Lung (tissue), 11 donors: ENCODE measurements at regions not wholly inside any gene's neighbourhood (a gene's known extent, or its start where the extent isn't known, plus 50 kb on each side); places are given as distances from the start of the nearest gene placed in this dataset.

Experiments
- ATAC-seq: fragments of 200-7000 bp; cut with Tn5 transposase; one replicate; pipeline ENCODE4 v1.9.1; 2020; ENCODE audit warnings: moderate number of reproducible peaks; ENCODE audit not compliant: insufficient read depth, low FRiP score
- DNase-seq, 3 donors: peaks; one replicate each; pipeline ENCODE4 v3.0.0-alpha.2; 2013 to 2017
- H3K27ac ChIP-seq, 2 donors: one replicate each; pipeline ENCODE4 v1.5.1; 2013; ENCODE audit warnings: mild to moderate bottlenecking in 2 of 2, moderate library complexity in 2 of 2, control low read depth in 1 of 2, inconsistent platforms in 1 of 2, low read depth in 1 of 2, low read length in 1 of 2
- H3K27me3 ChIP-seq, 3 donors: one replicate each; pipeline ENCODE4 v1.5.1; 2013; ENCODE audit warnings: low read length in 2 of 3; ENCODE audit not compliant: control insufficient read depth in 3 of 3, insufficient read depth in 3 of 3
- H3K36me3 ChIP-seq, 4 donors: one replicate each; pipeline ENCODE4 v1.5.1; 2013; ENCODE audit warnings: low read length in 4 of 4, mild to moderate bottlenecking in 1 of 4, moderate library complexity in 1 of 4; ENCODE audit not compliant: control insufficient read depth in 4 of 4, insufficient read depth in 4 of 4
- H3K4me1 ChIP-seq, 5 donors: one replicate each; pipeline ENCODE4 v1.5.1; 2013; ENCODE audit warnings: low read length in 5 of 5, mild to moderate bottlenecking in 2 of 5, moderate library complexity in 1 of 5; ENCODE audit not compliant: control insufficient read depth in 5 of 5, insufficient read depth in 5 of 5
- H3K4me3 ChIP-seq: one replicate; pipeline ENCODE4 v1.5.1; 2013; ENCODE audit warnings: mild to moderate bottlenecking, control low read depth, moderate library complexity
- H3K9ac ChIP-seq, 2 donors: one replicate each; pipeline ENCODE4 v1.5.1; 2013; ENCODE audit warnings: low read length in 2 of 2, control low read depth in 1 of 2; ENCODE audit not compliant: insufficient read depth in 1 of 2
- H3K9me3 ChIP-seq, 4 donors: one replicate each; pipeline ENCODE4 v1.5.1; 2013; ENCODE audit warnings: low read length in 3 of 4, mild to moderate bottlenecking in 1 of 4, moderate library complexity in 1 of 4; ENCODE audit not compliant: control insufficient read depth in 4 of 4, insufficient read depth in 3 of 4
- WGBS, 2 donors: extraction: QIAGEN DNeasy Blood & Tissue Kit; methylation state at CpG; one replicate each; pipeline ENCODE4 v1.1.7; 2013; 5-methylcytosine and 5-hydroxymethylcytosine counted together
- TF ChIP-seq, protein P1 (sequence below): IDR thresholded peaks from 2 replicates; pipeline ENCODE4 v1.5.1; 2012; ENCODE audit warnings: mild to moderate bottlenecking; ENCODE audit errors: control extremely low read depth, extremely low read depth
- donor health status: control.
- donor health status: control.
- donor health status: Bipolar disorder and iron deficiency.
- donor health status: healthy.
- donor health status: DM: yes; HTN: yes; CAD: no.

- no peak overlapping the region for H3K4me3 ChIP-seq
- no peaks in the 10 kb centered on the region for H3K36me3 ChIP-seq
- no peaks in the 10 kb centered on the region for H3K9me3 ChIP-seq
- no peak for ATAC-seq
- H3K4me1 ChIP-seq, result no peaks in the 10 kb centered on the region
- H3K9ac ChIP-seq, result no peak overlapping the region
- DNase-seq, result no peak
- H3K27ac ChIP-seq, result no peak overlapping the region
- H3K27me3 ChIP-seq, result no peaks in the 10 kb centered on the region
- TF ChIP-seq, protein P1, sequence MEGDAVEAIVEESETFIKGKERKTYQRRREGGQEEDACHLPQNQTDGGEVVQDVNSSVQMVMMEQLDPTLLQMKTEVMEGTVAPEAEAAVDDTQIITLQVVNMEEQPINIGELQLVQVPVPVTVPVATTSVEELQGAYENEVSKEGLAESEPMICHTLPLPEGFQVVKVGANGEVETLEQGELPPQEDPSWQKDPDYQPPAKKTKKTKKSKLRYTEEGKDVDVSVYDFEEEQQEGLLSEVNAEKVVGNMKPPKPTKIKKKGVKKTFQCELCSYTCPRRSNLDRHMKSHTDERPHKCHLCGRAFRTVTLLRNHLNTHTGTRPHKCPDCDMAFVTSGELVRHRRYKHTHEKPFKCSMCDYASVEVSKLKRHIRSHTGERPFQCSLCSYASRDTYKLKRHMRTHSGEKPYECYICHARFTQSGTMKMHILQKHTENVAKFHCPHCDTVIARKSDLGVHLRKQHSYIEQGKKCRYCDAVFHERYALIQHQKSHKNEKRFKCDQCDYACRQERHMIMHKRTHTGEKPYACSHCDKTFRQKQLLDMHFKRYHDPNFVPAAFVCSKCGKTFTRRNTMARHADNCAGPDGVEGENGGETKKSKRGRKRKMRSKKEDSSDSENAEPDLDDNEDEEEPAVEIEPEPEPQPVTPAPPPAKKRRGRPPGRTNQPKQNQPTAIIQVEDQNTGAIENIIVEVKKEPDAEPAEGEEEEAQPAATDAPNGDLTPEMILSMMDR, result no peak
- 89 to 91% methylated on average over 2 of the region's 2 CpGs for WGBS, 2 donors
Measured at GRCh38 chr20:11468880-11469279, 448.8 kb upstream of the BTBD3 start.

DNA sequence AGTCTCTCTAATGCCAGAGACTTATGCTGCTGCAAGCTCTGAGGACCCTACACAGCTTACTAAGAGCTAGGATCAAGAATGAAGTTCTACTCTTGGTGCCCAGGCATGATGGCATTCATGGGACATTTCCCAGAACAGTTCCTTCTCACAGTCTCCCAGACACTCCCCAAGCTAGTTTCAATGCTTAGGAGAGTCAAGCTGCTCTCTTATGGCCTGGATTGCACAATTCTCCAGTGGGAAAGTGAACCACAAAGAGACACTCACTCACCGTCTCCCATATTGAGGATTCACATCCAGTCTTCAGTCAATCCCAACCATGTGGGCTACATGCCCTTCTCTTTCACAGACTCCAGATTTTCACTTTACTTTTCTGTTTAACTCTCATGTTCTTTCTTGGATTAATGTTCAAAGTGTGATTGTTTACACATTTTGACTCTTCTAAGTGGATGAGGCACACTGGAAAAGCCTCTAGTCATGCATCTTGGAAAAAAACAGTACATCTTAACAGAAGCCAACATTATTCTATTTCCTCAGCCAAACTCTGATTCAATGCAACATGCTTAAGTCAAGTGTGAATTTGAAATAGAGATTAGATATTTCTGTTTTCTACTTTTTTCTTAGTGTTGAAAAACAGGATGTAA, 447.8 kb upstream of the BTBD3 start:
- Histone ChIP-seq H3K4me3 (no peak overlapping the region), H3K4me1 (no peaks in the 10 kb centered on the region), H3K27ac (no peak overlapping the region), H3K27me3 (no peaks in the 10 kb centered on the region), H3K9ac (no peak overlapping the region), H3K9me3 (no peaks in the 10 kb centered on the region), H3K36me3 (no peaks in the 10 kb centered on the region)
- 75 to 82% methylated on average over 1 of the region's 1 CpG for WGBS, 2 donors
- no peak for DNase-seq
- TF ChIP-seq, protein P1, result no peak
- ATAC-seq, result no peak

- ATAC-seq (no peak), DNase-seq (no peak)
- H3K4me3 ChIP-seq, result no peak overlapping the region
- no peaks in the 10 kb centered on the region for H3K36me3 ChIP-seq
- TF ChIP-seq, protein P1, result no peak
- no peak overlapping the region for H3K9ac ChIP-seq
- H3K27ac ChIP-seq, result no peak overlapping the region
- H3K4me1 ChIP-seq, result no peaks in the 10 kb centered on the region
- no peaks in the 10 kb centered on the region for H3K9me3 ChIP-seq
- no peaks in the 10 kb centered on the region for H3K27me3 ChIP-seq
Measured at GRCh38 chr20:11473983-11474382, 443.7 kb upstream of the BTBD3 start.

DNA sequence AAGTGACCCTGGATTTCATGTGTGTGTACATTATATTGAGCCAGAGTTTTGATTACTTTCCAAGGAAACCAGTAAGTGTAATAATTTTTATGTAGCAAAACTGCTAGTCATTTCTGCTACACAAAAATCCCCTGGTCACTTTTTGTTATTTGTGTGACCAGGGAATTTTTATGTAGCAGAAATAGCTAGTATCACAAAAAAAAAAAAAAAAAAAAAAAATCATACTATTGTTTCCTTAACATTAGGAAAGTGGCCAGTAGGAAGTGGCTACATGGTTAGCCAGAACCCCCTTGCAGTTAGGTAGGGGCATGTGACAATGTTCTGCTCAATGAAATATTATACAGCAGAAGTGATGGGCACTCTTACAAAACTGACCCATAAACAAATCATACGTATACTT, 434.0 kb upstream of the BTBD3 start:
- Histone ChIP-seq H3K4me1 (no peaks in the 10 kb centered on the region), H3K9me3 (no peaks in the 10 kb centered on the region), H3K27me3 (no peaks in the 10 kb centered on the region), H3K27ac (no peak overlapping the region), H3K9ac (no peak overlapping the region), H3K4me3 (no peak overlapping the region), H3K36me3 (no peaks in the 10 kb centered on the region)
- TF ChIP-seq, protein P1, result no peak
- ATAC-seq (no peak), DNase-seq (no peak)
- 84 to 89% methylated on average over 1 of the region's 1 CpG for WGBS, 2 donors
